Erythroblast (primary cell): ENCODE measurements at regions not wholly inside any gene's neighbourhood (a gene's known extent, or its start where the extent isn't known, plus 50 kb on each side); places are given as distances from the start of the nearest gene placed in this dataset.

ENCODE experiments used
- GATA1 ChIP-seq: IDR thresholded peaks from 2 replicates; pipeline ENCODE4 v1.6.1; 2011; ENCODE audit warnings: low read depth, mild to moderate bottlenecking, control low read depth, low read length, moderate library complexity
- POLR2A ChIP-seq: IDR thresholded peaks from 2 replicates; pipeline ENCODE4 v1.6.1; 2011; ENCODE audit warnings: mild to moderate bottlenecking, low read length

DNA sequence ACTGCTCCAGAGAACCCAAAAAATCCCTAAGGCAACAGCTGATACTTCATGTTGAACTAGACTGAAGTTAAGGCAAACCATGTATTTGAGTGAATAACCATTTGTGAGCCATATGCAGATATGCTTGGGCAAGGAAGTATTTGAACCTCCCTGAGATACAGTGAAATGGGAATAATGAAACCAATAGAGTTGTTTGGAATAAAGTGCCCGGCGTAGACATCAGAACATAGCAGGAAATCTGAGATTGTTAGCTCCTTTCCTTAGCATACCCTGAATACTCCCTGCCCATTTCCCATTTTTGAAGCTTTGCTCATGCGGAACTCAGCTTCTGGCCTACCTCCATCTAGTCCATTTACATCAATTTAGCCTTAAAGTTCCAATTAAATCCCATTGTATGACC is 611.9 kb downstream of the EFNA5 start:
- TF ChIP-seq POLR2A (no peak), GATA1 (no peak)
